ENCODE measurements at regions not wholly inside any gene's neighbourhood (a gene's known extent, or its start where the extent isn't known, plus 50 kb on each side); places are given as distances from the start of the nearest gene placed in this dataset.

DNA sequence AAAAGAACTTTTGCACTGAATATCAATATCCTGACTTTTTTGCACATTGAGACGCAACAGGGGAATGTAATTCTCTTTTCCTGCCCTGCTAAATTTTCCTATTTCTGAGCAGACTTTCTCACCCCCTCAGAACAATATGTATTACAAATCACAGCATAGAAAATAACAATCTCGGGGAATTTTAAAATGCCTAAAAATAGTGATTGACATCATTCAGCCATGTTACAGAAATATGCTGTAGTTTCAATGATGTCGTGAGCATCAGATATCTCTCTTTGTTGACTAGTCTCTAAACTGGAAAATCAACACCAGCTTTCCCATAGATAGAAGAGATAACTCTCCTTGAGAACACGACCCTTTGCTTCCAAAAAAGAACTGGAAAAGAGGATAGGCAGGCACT, 166.7 kb downstream of the ZDHHC21 start:
- dilution Hi-C loops (cut with MboI; ENCODE audit: extremely low pct_ligation_motif_present, low sequenced_read_pairs) = no loop called here

More for the DNA sequence above, 166.7 kb downstream of the ZDHHC21 start:
- peaks cover 0 to 3% of the 10 kb centered on the region in 2 experiments for H3K27me3 ChIP-seq (ENCODE audit: control insufficient read depth in 2 of 2, insufficient read depth in 2 of 2, low read length in 2 of 2)
- no peak for TF ChIP-seq JUN (IDR thresholded peaks at IDR 0.05; ENCODE audit: borderline replicate concordance, insufficient read depth, insufficient read length, low read depth)
- TF ChIP-seq, protein P1, sequence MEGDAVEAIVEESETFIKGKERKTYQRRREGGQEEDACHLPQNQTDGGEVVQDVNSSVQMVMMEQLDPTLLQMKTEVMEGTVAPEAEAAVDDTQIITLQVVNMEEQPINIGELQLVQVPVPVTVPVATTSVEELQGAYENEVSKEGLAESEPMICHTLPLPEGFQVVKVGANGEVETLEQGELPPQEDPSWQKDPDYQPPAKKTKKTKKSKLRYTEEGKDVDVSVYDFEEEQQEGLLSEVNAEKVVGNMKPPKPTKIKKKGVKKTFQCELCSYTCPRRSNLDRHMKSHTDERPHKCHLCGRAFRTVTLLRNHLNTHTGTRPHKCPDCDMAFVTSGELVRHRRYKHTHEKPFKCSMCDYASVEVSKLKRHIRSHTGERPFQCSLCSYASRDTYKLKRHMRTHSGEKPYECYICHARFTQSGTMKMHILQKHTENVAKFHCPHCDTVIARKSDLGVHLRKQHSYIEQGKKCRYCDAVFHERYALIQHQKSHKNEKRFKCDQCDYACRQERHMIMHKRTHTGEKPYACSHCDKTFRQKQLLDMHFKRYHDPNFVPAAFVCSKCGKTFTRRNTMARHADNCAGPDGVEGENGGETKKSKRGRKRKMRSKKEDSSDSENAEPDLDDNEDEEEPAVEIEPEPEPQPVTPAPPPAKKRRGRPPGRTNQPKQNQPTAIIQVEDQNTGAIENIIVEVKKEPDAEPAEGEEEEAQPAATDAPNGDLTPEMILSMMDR (IDR thresholded peaks at IDR 0.05; ENCODE audit: extremely low read depth in 1 of 2, insufficient read depth in 1 of 2, low read depth in 1 of 2, low read length in 2 of 2) = no peak
- TF ChIP-seq GATA2 (IDR thresholded peaks at IDR 0.05; ENCODE audit: insufficient read depth, insufficient read length, low read depth, low read length) = no peak
- no peak for TF ChIP-seq EZH2 (IDR thresholded peaks at IDR 0.05; ENCODE audit: borderline replicate concordance, low read depth, low read length, severe bottlenecking)
- no peak for TF ChIP-seq FOS (IDR thresholded peaks at IDR 0.05; ENCODE audit: borderline replicate concordance, insufficient read depth, low read length)
- TF ChIP-seq, protein P2, sequence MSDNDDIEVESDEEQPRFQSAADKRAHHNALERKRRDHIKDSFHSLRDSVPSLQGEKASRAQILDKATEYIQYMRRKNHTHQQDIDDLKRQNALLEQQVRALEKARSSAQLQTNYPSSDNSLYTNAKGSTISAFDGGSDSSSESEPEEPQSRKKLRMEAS (IDR thresholded peaks at IDR 0.05; ENCODE audit: insufficient read depth, insufficient read length) = no peak
- no peak for TF ChIP-seq POLR2AphosphoS5 (IDR thresholded peaks at IDR 0.05; ENCODE audit: insufficient read depth, low read depth, low read length)
- no peak for TF ChIP-seq MYC (IDR thresholded peaks at IDR 0.05; ENCODE audit: low read depth, low read length)
- no peak for TF ChIP-seq POLR2A (IDR thresholded peaks at IDR 0.05; ENCODE audit: low read depth, low read length)
- FAIRE-seq (no peak), DNase-seq (ENCODE audit: low read depth, low spot score) (no peak)
- H3K79me2 ChIP-seq (ENCODE audit: control insufficient read depth, insufficient read depth, low read length) = no peaks in the 10 kb centered on the region
- ChIA-PET POLR2A (no interaction called here), CTCF (interaction anchor here (1.7 kb wide), 1 partner anchor 10 kb away, joined by 5 read pairs; no protein-coding TSS in a partner anchor)
- H4K20me1 ChIP-seq (replicated peaks; ENCODE audit: control insufficient read depth, extremely low read depth, insufficient read depth, low read length) = no peaks in the 10 kb centered on the region
- intact Hi-C loops (cut with micrococcal nuclease) = no loop called here
- H3K4me3 ChIP-seq (replicated peaks in 1 of 3; ENCODE audit: insufficient read depth in 1 of 3, low read depth in 1 of 3, low read length in 3 of 3) = no peak overlapping the region
- no peaks in the 10 kb centered on the region for H3K36me3 ChIP-seq (ENCODE audit: control insufficient read depth in 2 of 2, extremely low read depth in 1 of 2, insufficient read depth in 2 of 2, low read length in 2 of 2)
- no peaks in the 10 kb centered on the region for H3K4me1 ChIP-seq (ENCODE audit: control insufficient read depth, extremely low read depth, insufficient read depth, low read length)
- BruUV-seq (replicated peaks) = no TSS peak
- no peaks in the 10 kb centered on the region for H3K9me3 ChIP-seq (replicated peaks; ENCODE audit: control insufficient read depth, insufficient read depth, low read length)
- no peak overlapping the region for H2AFZ ChIP-seq (ENCODE audit: low read depth, low read length)
- no peaks in the 10 kb centered on the region for H3K9me1 ChIP-seq (replicated peaks; ENCODE audit: control insufficient read depth, extremely low read depth, insufficient read depth, low read length)
- no peak overlapping the region for H3K9ac ChIP-seq (replicated peaks; ENCODE audit: extremely low read depth, insufficient read depth, low read length)
- no peak overlapping the region for H3K27ac ChIP-seq (ENCODE audit: insufficient read depth, low read depth, low read length)
- no peak overlapping the region for H3K4me2 ChIP-seq (ENCODE audit: insufficient read depth, low read length)
